NCI-H345 treated with DMSO at 0.1 percent for 48 hours (cell line): ENCODE measurements at regions not wholly inside any gene's neighbourhood (a gene's known extent, or its start where the extent isn't known, plus 50 kb on each side); places are given as distances from the start of the nearest gene placed in this dataset.

Experiments
- DNase-seq: peaks from one replicate; lab custom pipeline; 2025; ENCODE audit not compliant: unreplicated experiment; lab: John Stamatoyannopoulos, UW

DNA sequence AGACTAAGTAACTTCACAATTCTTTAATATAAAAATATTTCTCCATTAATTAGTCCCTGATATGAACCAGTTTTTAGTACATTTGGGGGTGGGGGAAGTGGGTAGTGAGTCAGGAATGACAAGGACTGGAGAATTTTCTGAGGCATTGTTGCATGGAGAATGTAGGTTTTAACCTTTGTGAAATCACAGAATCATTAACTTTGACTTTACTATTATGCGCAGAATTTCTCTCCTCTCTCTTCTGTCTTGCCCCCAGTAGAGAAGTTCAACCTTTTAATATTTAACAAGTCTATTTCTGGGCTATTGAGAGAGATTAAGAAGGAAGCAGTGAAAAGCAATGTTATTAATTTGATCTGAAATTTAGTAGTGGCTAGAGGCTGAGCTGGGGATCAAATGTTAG is 597.0 kb downstream of the PCDH18 start:
- DNase-seq: no peak

DNA sequence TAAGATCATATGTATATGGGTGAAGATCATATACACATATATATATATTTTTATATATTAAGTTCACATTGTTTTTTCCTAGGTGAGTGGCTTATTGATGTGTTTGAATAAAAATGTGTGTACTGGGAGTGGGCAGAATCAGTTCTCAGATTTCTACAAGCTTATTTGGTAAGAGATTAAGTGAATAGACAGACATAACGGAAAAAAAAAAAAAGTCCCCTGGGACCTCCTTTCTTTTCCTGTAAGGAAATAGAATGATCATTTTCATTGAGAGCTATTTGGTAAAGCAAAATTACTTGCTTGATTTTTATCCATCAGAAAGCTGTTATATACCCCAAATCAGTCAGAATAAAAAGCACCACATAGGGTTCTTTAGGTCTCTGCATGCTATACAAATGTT is 597.7 kb downstream of the PCDH18 start:
- no peak for DNase-seq

DNA sequence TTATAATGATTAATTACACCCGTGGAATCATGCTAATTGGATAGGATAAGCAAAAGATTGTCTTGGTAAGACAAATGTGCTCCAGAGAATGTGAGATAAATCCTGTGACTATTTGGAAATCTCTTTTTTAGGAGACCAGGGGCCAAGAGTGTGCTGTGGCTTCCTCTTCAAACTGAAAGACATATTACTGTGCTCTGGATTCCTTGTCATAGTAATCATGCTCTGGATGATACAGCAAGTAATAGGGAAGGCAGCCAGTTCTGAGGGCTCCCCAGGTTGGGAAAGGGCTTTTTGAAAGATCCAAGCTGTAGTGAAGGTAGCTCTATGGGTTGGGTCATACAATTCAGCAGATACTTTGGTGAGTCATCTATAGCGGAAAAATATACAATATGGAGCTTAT is 600.5 kb downstream of the PCDH18 start:
- DNase-seq: no peak

DNA sequence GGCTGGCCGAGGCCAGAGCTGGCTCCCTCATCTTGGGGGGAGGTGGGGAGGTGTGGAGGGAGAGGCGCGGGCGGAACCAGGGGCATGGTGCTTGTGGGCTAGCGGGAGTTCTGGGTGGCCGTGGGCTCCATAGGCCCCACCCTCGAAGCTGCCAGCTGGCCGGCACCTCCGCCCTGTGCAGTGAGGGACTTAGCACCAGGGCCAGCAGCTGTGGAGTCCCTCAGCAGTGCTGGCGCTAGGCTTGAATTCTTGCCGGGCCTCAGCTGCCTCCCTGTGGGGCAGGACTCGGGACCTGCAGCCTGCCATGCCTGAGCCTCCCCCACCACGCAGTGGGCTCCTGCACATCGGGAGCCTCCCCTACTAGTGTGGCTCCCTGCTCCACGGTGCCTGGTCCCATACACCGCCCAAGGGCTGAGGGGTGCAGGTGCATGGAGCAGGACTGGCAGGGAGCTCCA is 603.3 kb downstream of the PCDH18 start:
- DNase-seq: no peak

DNA sequence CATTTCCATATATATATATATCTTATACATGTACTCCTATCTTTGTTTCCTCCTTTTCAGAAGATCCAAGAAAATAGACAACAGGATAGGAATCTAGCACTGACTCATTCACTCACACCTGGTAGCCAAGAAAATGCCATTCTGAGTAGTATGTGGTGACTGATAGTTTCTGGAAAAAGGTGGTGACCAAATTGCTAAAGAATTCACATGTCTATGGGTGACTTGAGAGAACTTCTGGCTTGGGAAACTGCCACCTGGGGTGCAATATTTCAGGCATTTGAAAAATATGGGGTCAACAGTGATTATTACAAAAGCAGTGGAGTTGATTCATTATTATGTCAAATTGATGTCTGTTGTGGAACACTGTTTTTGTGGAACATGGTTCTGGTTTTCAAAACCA is 605.1 kb downstream of the PCDH18 start:
- DNase-seq: no peak

DNA sequence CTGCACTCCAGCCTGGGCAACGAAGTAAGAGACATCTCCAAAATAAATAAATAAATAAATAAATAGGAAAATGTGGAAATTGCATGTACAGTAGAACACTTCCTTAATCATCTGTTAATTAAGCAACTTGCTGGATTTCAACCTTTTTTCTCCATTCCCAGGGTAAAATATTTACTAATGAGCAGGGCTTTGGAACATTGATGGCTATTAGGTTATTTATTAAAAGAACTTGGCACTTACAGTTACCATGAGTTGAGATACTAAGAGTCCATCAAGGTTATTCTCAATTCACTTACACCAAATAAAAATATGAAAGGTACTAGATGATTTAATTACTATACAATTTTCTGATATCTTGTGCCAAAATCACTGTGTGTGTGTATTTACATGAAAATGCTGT is 607.1 kb downstream of the PCDH18 start:
- DNase-seq: no peak

DNA sequence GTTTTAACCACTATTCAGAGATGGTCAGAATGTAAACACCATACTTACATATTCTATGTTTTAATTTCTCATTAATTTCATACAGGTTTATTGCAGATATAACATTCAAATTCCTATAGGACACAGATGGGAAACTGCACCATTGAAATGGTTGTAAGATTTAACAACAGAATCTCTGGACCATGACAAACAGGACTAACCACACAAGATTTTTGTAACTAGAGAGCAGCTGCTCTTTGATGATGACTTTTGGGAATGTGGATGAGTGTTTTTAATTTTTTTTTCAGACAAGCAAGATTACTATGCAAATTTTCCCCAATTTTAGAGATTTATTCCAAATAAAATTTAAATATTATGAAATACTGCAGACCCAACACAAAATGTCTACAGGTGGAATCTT is 610.2 kb downstream of the PCDH18 start:
- DNase-seq: no peak

DNA sequence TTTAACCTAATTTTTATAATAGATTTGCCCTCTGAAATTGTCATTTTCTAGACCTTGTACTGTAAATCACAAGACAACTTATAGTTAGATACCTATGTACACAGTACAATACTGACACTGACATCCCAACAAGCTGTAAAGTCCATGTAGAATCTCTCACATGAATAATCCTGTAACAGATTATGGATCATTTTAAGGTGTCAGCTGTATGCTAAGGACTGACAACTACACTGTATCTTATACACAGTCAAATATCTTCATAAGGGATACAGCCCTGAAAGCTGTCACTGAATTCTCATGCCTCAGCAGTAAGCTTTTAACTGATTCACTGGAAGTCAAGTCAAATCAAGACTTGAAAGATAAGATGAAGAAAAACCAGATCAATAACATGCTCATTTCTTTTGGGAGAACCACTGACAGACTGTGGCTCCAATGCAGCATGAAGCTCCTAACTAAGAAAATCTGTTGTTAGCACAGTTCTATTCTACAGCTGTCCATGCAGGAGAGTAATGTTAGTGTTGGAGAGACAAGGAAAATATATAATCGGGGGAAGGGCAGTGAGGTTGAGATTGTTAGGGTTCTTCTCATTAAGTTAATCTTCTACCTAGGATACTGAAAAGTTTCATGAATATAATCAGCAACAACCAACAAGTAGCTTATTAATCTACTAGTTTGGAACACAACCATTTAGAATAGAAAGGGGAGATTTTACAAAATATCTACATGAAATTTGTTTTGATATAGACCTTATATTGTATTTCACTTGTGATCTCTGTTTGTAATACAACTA is 612.0 kb downstream of the PCDH18 start:
- DNase-seq: no peak

DNA sequence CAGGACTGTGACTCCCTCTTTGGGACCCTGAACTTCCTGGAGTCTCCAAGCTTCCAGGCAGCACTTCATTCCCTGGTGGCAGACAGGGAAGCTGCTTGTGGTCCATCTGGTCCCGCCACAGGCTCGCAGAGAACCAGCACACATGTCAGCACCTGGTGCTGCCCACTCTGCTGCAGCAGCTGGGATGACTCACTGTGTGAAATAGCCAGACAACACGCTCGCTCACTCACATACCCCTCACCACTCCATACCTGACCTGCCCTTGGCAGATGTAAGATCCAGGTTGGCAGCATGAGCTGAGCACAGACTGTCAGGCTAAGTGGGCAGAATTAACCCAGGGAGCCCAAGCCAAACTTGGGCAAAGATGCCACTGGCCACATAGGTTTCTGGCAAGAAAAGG is 613.5 kb downstream of the PCDH18 start:
- DNase-seq: no peak

DNA sequence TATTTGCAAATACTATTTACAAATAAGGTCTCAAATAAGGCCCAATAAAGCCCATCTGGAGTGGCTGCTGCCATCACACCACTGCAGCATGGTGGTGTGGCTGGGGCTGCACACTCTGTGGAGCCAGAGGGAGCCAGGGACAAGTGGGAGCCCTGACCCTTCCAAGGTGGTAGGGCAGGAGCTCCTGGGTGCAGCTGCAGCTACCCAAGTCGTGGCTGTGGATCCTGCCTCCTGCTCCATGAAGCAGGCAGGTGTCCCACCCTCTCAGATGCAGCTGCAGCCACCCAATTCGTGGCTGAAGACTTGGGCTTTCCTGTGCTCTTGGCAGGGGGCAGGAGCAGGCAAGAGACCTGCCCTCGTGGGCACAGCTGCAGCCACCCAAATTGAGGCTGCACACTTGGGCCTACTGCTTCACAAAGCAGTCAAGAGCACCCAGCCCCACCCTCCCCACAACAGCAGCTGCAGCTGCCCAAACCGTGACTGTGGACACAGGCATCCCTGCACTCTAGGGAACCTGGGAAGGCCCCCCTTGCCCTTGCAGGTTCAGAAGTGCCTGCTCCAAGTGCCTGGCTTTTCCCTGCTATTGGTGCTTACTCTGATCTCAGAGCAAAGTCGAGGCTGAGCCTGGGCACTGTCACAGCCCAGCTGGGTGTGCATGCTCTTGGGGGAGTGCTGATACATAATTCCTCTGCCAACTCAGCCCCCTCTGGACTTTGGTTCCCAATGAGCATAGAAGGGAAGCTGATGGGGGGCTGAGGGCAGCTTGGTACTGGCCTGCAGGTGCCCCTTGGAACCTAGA is 614.8 kb downstream of the PCDH18 start:
- no peak for DNase-seq

DNA sequence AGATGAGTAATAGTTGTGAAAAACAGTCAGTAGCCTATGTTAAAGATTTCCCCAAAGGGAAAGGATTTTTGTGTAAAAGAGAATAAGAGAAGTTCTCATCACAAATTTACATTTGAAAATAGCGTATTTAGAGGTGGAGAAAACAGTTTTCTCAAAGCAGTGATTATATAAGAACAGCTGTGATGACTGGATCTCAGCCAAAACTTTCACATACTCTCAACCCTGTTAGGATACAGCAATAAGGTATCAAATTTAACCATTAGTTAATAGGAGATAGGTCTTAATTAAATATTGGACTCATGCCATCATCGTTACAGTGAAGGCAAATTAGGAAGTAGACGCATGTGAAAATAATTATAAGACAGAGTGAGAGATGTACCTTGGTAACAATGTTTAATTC is 622.7 kb downstream of the PCDH18 start:
- DNase-seq: no peak

DNA sequence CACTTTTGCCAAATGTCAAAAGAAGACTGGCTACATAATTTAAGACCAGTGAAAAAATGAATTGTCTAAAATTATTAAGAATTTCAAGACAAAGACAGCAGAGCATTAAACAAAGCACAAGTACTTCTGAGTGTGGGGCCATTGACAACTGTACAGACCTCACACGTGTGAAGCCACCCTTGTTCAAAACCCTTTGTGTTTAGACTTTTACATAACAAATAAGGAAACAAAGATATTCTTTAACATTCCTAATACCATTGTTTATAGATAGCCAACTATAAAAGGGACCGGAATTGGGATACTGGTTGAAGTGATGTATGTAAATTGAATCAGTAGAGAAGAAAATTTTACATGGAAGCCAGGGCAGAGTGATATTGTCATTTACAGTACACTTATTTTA is 624.2 kb downstream of the PCDH18 start:
- DNase-seq: no peak

DNA sequence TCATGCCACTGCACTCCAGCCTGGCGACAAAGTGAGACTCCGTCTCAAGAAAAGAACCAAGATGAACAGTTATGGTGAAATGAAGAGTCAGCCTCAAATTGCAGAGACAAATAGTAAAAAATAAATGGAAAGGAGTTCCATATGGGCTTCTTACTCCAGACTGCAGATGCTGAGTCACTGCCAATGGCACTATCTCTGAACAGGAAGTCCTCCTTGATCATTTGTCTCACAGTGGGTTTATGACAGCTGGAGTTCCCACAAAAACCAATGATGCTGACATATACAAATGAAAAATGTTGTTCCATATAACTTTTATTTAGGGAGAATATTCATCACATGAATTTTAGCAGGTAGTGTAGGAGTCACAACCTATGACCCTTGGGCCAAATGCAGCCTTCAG is 631.6 kb downstream of the PCDH18 start:
- DNase-seq: no peak

DNA sequence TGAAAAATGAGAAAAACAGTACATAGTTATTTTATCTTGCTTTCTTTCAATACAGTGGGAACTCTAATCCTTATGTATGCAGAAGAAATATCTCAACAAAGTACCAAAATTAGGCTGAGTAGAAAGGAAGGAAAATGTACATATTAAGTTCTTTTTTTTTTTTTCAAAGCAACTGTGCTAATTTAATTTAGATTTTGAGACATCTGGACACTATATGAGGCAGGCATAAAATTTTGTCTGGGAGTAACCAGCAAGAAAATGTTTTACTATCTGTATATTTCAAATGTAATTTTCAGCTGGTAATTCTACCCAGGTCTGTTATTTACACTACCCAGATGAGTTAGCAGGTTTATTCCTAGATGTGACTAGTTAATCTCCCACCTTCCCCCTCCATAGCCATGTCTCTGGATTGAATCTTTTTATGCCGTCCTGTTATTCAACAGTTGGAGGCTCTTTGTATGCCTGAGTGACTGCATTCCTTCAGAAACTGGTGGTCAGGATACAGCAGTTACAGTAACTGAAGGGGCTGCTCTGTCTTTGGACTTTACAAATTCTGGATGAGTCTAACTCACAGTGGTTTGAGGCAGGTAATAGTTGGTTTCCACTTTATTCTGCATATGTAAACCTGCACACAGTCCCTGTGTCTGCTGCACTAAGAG is 633.6 kb downstream of the PCDH18 start:
- DNase-seq: no peak

DNA sequence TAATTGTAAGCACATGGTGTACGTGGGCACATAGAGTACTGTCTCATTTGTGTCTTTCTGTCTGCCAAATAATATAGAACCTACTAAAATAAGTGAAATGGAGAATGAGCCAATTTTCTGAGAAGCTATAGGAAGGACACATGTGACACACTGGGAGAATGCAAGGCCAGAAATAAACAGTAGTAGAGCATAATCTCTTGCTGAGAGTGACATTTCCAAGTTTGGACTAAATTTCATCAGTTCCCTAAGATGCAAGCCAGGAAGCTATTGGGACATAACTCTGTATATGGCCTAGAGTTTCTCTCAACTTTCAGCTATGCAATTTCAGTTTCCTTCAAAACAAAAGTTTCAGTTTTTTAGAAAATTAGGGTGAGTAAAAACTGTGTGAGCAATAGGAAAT is 638.7 kb downstream of the PCDH18 start:
- no peak for DNase-seq

DNA sequence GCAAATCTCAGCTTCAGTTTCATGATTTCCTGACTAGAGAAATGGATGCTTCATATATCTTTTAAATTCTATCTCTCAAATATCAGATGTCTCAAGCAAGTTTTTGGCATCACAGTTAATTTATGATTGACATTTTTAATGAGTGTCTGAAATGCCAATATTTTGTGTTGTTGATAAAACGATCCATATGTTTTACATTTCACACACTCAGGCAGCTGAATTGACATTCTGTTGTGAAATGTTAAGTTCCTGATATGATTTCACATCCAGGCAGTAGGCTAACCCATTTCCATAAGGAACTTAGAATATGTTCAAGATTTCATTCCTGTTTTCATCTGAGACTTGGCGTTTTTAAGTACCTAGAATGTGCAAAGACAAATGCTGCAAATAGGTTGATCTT is 650.6 kb downstream of the PCDH18 start:
- DNase-seq: no peak

DNA sequence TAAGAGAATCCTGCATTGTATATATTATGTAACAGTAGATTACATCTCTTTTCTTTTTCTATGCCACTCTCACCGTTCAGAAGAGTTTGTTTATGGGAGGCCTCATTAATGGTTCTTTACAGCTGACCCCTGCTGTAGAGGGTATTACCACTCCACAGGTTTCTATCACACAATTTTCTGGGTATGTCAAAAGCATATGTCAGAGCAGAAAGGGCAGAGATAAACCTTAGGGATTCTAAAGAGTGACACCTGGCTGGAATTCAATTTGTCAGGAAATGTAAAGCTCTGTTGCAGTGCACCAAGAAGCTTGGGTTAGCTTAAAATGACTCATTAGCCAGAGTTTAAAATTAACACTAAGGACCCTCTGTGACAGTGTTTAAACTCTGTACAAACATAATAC is 658.7 kb downstream of the PCDH18 start:
- no peak for DNase-seq

DNA sequence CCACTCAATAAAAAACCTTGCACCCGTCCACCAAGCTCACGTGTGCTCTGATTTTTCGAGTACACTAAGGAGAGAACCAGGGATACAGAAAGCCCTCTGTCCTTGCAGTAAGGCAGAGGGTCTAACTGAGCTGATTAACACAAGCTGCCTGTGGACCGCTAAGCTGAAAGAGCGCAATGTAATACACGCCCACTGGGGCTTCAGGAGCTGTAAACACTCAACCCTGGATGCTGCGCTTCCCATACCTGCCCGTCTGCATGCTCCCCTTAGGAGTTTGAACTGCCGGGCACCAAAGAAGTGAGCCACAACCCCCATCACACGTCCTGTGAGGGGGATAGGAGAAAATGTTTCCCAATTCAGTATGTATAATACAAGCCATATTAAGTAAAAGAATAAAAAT is 664.8 kb downstream of the PCDH18 start:
- no peak for DNase-seq

DNA sequence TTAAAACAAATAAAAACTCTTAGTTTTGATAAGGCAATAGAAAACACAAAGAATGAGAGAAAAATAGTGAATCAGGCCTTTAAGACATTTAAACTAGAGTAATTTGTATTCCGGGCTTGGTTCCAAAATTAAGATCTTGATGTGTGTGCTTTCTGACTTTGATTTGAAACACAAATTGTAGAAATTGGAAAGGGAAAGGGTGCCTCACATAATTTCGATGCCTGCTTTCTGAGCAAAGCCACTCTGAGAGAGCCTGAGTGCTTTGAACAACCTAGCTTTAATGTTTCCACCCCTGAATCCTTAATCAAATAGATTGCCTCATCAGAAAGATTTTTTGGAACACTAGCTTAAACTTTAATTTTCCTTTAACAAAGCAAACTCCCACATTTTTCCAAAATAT is 666.8 kb downstream of the PCDH18 start:
- DNase-seq: no peak

DNA sequence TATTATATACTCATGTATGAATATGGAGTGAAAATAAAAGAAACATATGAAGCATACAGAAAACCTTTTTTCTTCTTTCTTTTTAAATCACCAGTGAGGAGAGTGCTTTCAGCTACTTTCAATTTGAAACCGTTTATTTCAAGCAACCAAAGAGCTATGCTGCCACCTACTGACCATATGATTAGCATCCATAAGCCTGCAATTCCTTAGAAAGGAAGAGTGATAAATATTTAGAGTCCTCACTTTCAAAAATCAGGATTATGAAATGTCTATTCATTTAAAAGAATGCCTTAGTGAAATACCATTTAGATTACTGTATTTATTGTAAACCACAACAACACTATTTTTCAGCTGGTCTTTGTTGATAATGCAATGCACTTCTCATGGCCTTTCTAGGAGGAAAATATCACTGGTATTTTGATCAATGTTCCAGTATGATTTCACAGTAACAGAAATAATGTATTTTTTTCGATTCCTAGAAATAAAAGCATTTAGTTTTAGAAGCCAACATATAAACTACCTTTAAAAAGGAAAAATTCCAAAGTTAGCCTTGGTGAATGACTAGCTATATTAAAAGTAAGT is 667.6 kb downstream of the PCDH18 start:
- DNase-seq: peak; percentile 35

DNA sequence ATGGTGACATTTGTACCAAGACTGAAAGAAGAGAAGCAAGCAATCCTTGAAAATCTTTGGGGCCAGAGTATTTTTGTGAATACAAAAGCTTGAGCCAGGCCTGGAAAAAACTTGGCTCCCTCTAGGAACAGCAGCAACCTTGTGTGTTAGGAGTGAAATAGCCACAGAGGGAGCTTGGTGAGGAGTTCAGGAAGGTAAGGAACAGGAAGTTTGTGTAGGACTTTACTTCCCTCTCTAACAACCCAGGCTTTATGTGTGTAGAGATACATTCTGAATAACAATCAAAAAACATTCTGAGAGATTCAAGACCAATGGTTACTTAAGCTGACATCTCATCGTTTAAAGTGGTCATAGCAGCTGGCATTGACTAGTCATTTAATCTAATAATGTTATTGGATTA is 668.5 kb downstream of the PCDH18 start:
- DNase-seq: no peak

DNA sequence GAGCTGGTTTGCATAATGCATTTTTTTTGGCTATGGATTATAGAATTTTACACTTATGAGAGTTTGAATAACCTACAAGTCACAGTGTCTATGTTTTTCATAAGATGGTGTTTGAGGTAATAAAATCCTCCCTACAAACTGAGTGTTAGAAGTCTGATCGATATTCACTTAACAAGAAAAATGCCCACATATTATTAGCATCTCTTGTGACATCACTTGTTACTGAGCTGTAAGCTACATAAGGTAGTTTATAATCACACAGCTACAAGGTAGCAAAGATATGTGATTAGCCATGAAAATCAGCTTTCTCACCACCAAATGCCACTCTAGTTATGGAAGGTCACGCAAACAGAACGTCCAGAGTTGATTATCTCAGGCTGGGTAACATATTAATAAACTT is 669.6 kb downstream of the PCDH18 start:
- no peak for DNase-seq
